Endothelial cell (in vitro differentiated cells): ENCODE measurements at regions not wholly inside any gene's neighbourhood (a gene's known extent, or its start where the extent isn't known, plus 50 kb on each side); places are given as distances from the start of the nearest gene placed in this dataset.

Experiments used
- DNase-seq: peaks from one replicate; pipeline ENCODE4 v3.0.0; 2021; ENCODE audit warnings: low spot score
- H3K27ac Mint-ChIP-seq: one replicate; pipeline ENCODE4 v1.8.0; 2021; ENCODE audit warnings: mixed read lengths, inconsistent platforms; ENCODE audit not compliant: unreplicated experiment
- H3K27me3 Mint-ChIP-seq: one replicate; pipeline ENCODE4 v1.8.0; 2021; ENCODE audit warnings: mild to moderate bottlenecking, moderate library complexity, mixed read lengths, inconsistent platforms; ENCODE audit not compliant: unreplicated experiment
- H3K36me3 Mint-ChIP-seq: one replicate; pipeline ENCODE4 v1.8.0; 2021; ENCODE audit warnings: mild to moderate bottlenecking, low read depth, mixed read lengths, inconsistent platforms; ENCODE audit not compliant: unreplicated experiment
- H3K4me1 Mint-ChIP-seq: one replicate; pipeline ENCODE4 v1.8.0; 2021; ENCODE audit warnings: mild to moderate bottlenecking, mixed read lengths, inconsistent platforms; ENCODE audit not compliant: unreplicated experiment
- H3K4me3 Mint-ChIP-seq: one replicate; pipeline ENCODE4 v1.8.0; 2021; ENCODE audit warnings: mild to moderate bottlenecking, mixed read lengths, inconsistent platforms; ENCODE audit not compliant: unreplicated experiment
- H3K9me3 Mint-ChIP-seq: one replicate; pipeline ENCODE4 v1.8.0; 2021; ENCODE audit warnings: mixed read lengths, inconsistent platforms; ENCODE audit not compliant: unreplicated experiment
- TF ChIP-seq, protein P1 (sequence below): fragments of 200-600 bp; sonication (generic); IDR thresholded peaks from one replicate; pipeline ENCODE4 v1.5.0; 2021; ENCODE audit warnings: antibody characterized with exemption; ENCODE audit not compliant: unreplicated experiment

DNA sequence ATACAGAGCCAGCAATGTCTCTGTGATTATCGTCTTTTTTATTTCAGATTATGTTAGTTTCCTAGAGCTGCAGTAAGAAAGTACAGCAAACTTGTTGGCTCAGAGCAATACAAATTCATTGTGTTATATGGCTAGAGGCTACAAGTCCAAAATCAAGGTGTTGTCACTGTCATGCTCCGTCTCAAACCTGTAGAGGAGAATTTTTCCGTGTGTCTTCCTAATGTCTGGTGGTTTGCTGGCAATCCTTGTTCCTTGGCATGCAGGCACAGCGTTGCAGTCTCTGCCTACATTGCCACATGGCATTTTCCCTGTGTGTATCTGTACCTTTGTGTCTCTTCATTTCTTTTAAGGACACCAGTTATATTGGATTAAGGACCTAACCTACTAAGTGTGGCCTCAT, 244.4 kb downstream of the LRRIQ3 start:
- TF ChIP-seq, protein P1, sequence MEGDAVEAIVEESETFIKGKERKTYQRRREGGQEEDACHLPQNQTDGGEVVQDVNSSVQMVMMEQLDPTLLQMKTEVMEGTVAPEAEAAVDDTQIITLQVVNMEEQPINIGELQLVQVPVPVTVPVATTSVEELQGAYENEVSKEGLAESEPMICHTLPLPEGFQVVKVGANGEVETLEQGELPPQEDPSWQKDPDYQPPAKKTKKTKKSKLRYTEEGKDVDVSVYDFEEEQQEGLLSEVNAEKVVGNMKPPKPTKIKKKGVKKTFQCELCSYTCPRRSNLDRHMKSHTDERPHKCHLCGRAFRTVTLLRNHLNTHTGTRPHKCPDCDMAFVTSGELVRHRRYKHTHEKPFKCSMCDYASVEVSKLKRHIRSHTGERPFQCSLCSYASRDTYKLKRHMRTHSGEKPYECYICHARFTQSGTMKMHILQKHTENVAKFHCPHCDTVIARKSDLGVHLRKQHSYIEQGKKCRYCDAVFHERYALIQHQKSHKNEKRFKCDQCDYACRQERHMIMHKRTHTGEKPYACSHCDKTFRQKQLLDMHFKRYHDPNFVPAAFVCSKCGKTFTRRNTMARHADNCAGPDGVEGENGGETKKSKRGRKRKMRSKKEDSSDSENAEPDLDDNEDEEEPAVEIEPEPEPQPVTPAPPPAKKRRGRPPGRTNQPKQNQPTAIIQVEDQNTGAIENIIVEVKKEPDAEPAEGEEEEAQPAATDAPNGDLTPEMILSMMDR = no peak
- DNase-seq = no peak
- Mint-ChIP-seq H3K9me3 (no peaks in the 10 kb centered on the region), H3K27ac (no peak overlapping the region), H3K4me3 (no peak overlapping the region), H3K27me3 (peaks cover 3% of the 10 kb centered on the region), H3K4me1 (peaks cover 3% of the 10 kb centered on the region), H3K36me3 (no peaks in the 10 kb centered on the region)

DNA sequence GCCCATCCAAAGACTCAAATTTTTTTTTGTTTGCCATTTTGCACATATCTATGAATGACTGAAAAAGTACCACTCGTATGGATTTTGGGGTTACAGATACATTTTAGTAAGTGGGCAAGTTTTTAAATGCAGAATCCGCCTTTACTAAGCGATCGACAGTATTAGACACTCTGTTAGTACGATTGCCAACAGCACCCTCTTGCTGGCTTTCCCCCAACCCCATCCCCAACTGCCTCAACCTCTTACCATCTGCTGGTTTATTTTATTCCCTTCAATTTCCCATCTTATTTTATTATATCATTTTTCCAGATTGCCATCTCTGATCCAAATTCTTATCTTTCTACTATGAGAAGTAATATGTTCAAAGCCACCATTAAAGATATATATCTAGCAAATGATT, 244.8 kb downstream of the LRRIQ3 start:
- no peak overlapping the region for H3K4me3 Mint-ChIP-seq
- H3K4me1 Mint-ChIP-seq = peaks cover 3% of the 10 kb centered on the region
- H3K9me3 Mint-ChIP-seq = no peaks in the 10 kb centered on the region
- TF ChIP-seq, protein P1 = no peak
- H3K27me3 Mint-ChIP-seq = peaks cover 3% of the 10 kb centered on the region
- no peak overlapping the region for H3K27ac Mint-ChIP-seq
- no peak for DNase-seq
- H3K36me3 Mint-ChIP-seq = no peaks in the 10 kb centered on the region

DNA sequence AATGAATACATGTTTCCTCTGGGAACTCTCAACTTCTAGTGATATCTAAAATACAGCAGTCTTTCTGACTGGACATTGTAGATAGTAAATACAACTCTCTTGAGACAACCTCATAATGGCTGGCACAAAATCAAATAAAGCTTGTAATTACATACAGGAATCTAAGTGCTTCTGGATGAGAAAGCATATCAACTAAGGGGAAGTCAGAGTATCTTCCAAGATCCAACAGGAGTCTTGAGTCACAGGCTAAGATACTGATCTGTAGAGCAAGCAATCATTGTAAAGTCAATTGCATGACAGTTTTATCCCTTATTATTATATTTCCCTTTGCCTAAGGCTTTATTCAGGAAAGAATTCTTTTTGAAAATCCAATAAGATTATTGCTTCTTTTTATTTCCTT, 249.9 kb downstream of the LRRIQ3 start:
- DNase-seq = no peak
- TF ChIP-seq, protein P1 = no peak
- Mint-ChIP-seq H3K36me3 (no peaks in the 10 kb centered on the region), H3K27ac (no peak overlapping the region), H3K27me3 (no peaks in the 10 kb centered on the region), H3K9me3 (no peaks in the 10 kb centered on the region), H3K4me3 (no peak overlapping the region), H3K4me1 (peaks cover 3% of the 10 kb centered on the region)

DNA sequence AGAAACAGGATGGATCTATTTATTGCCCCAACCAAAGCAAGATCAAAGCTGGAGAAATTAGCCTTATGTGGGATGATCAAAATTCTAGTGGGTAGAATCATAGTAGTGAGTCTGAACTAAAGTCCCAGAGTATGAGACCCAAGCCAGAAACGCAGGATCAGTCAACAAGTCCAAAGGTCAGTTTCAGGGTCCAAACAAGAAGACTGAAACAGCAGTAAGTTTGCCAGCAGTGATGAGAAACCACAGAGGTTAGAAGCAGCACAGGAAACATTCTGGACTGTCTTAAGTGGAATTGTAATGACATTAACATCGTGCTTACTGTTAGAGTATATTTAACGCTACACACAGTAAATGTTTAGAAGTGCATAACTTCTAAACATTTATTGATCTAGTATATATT, 251.0 kb downstream of the LRRIQ3 start:
- no peaks in the 10 kb centered on the region for H3K36me3 Mint-ChIP-seq
- no peaks in the 10 kb centered on the region for H3K9me3 Mint-ChIP-seq
- peaks cover 3% of the 10 kb centered on the region for H3K4me1 Mint-ChIP-seq
- no peak overlapping the region for H3K4me3 Mint-ChIP-seq
- TF ChIP-seq, protein P1 = no peak
- H3K27ac Mint-ChIP-seq = no peak overlapping the region
- no peak for DNase-seq
- no peaks in the 10 kb centered on the region for H3K27me3 Mint-ChIP-seq

DNA sequence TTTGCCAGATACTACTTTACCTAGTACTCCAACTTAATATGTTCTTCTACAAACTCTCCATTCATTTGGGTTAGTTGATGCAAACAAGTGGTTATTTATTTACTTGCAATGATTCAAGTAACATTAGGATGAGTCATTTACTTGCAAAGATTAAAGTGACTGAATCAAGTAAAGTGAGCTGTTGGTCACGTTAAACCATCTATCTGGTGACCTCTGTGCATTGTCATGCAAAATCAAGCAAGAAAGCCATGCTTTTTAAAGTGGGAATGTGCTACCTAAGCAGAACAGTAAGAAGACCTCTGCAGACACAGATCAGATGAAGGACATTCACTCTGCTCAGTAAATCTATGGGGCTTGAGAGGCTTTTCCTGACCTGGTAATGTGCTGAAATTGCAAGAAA, 254.7 kb downstream of the LRRIQ3 start:
- Mint-ChIP-seq H3K9me3 (no peaks in the 10 kb centered on the region), H3K4me1 (no peaks in the 10 kb centered on the region), H3K36me3 (no peaks in the 10 kb centered on the region), H3K27ac (no peak overlapping the region), H3K4me3 (no peak overlapping the region), H3K27me3 (no peaks in the 10 kb centered on the region)
- DNase-seq = no peak
- TF ChIP-seq, protein P1 = no peak
